ENCODE measurements at regions not wholly inside any gene's neighbourhood (a gene's known extent, or its start where the extent isn't known, plus 50 kb on each side); places are given as distances from the start of the nearest gene placed in this dataset.

- Histone ChIP-seq H3K9me3 (ENCODE audit: control insufficient read depth, insufficient read depth, low read depth, low read length) (no peaks in the 10 kb centered on the region), H3K4me1 (ENCODE audit: control insufficient read depth, insufficient read depth, low read length) (no peaks in the 10 kb centered on the region), H3K36me3 (ENCODE audit: control insufficient read depth, insufficient read depth, low read length) (no peaks in the 10 kb centered on the region), H3K4me3 (ENCODE audit: low read depth in 2 of 2, low read length in 2 of 2) (no peak overlapping the region), H3K27me3 (ENCODE audit: control insufficient read depth, insufficient read depth, low read length) (no peaks in the 10 kb centered on the region), H3K27ac (ENCODE audit: low read length) (no peak overlapping the region)
- no peak for TF ChIP-seq TCF7L2 (IDR thresholded peaks at IDR 0.05; ENCODE audit: low read depth, low read length)
- TF ChIP-seq, protein P1, sequence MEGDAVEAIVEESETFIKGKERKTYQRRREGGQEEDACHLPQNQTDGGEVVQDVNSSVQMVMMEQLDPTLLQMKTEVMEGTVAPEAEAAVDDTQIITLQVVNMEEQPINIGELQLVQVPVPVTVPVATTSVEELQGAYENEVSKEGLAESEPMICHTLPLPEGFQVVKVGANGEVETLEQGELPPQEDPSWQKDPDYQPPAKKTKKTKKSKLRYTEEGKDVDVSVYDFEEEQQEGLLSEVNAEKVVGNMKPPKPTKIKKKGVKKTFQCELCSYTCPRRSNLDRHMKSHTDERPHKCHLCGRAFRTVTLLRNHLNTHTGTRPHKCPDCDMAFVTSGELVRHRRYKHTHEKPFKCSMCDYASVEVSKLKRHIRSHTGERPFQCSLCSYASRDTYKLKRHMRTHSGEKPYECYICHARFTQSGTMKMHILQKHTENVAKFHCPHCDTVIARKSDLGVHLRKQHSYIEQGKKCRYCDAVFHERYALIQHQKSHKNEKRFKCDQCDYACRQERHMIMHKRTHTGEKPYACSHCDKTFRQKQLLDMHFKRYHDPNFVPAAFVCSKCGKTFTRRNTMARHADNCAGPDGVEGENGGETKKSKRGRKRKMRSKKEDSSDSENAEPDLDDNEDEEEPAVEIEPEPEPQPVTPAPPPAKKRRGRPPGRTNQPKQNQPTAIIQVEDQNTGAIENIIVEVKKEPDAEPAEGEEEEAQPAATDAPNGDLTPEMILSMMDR (IDR thresholded peaks at IDR 0.05), result no peak
- no peak for TF ChIP-seq SIN3A (IDR thresholded peaks at IDR 0.05; ENCODE audit: borderline replicate concordance, insufficient read depth, low read depth, low read length)
- TF ChIP-seq, protein P2, sequence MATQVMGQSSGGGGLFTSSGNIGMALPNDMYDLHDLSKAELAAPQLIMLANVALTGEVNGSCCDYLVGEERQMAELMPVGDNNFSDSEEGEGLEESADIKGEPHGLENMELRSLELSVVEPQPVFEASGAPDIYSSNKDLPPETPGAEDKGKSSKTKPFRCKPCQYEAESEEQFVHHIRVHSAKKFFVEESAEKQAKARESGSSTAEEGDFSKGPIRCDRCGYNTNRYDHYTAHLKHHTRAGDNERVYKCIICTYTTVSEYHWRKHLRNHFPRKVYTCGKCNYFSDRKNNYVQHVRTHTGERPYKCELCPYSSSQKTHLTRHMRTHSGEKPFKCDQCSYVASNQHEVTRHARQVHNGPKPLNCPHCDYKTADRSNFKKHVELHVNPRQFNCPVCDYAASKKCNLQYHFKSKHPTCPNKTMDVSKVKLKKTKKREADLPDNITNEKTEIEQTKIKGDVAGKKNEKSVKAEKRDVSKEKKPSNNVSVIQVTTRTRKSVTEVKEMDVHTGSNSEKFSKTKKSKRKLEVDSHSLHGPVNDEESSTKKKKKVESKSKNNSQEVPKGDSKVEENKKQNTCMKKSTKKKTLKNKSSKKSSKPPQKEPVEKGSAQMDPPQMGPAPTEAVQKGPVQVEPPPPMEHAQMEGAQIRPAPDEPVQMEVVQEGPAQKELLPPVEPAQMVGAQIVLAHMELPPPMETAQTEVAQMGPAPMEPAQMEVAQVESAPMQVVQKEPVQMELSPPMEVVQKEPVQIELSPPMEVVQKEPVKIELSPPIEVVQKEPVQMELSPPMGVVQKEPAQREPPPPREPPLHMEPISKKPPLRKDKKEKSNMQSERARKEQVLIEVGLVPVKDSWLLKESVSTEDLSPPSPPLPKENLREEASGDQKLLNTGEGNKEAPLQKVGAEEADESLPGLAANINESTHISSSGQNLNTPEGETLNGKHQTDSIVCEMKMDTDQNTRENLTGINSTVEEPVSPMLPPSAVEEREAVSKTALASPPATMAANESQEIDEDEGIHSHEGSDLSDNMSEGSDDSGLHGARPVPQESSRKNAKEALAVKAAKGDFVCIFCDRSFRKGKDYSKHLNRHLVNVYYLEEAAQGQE (IDR thresholded peaks at IDR 0.05; ENCODE audit: insufficient read depth in 1 of 2, low read depth in 2 of 2, low read length in 1 of 2), result no peak
- no peak for TF ChIP-seq POLR2AphosphoS5 (IDR thresholded peaks at IDR 0.05; ENCODE audit: low read depth, low read length)
- CTCF ChIA-PET, result no interaction called here
- BruUV-seq (replicated peaks), result no TSS peak
- intact Hi-C loops (cut with micrococcal nuclease; ENCODE audit: unreplicated experiment), result no loop called here
- POLR2A ChIA-PET, result no interaction called here
- in situ Hi-C loops (cut with HindIII; ENCODE audit: low pct_unique_long_range_greater_than_20kb, low sequenced_read_pairs), result no loop called here
- no peak for ATAC-seq
- no peak for DNase-seq (ENCODE audit: low read depth, low spot score)
Observed at GRCh38 chr3:34807611-34808010, 831.7 kb upstream of the ARPP21 start.

GRCh38 chr3:34808287-34808686 lies 831.0 kb upstream of the ARPP21 start:
- H3K27ac ChIP-seq (ENCODE audit: low read length), result no peak overlapping the region
- no peaks in the 10 kb centered on the region for H3K9me3 ChIP-seq (ENCODE audit: control insufficient read depth, insufficient read depth, low read depth, low read length)
- DNase-seq (ENCODE audit: low read depth, low spot score) (no peak), ATAC-seq (no peak)
- CTCF ChIA-PET, result no interaction called here
- H3K4me1 ChIP-seq (ENCODE audit: control insufficient read depth, insufficient read depth, low read length), result no peaks in the 10 kb centered on the region
- TF ChIP-seq POLR2AphosphoS5 (IDR thresholded peaks at IDR 0.05; ENCODE audit: low read depth, low read length) (no peak), TCF7L2 (IDR thresholded peaks at IDR 0.05; ENCODE audit: low read depth, low read length) (no peak), SIN3A (IDR thresholded peaks at IDR 0.05; ENCODE audit: borderline replicate concordance, insufficient read depth, low read depth, low read length) (no peak)
- TF ChIP-seq, protein P2 (IDR thresholded peaks at IDR 0.05; ENCODE audit: insufficient read depth in 1 of 2, low read depth in 2 of 2, low read length in 1 of 2), result no peak
- TF ChIP-seq, protein P1 (IDR thresholded peaks at IDR 0.05), result no peak
- in situ Hi-C loops (cut with HindIII; ENCODE audit: low pct_unique_long_range_greater_than_20kb, low sequenced_read_pairs) (no loop called here), intact Hi-C loops (cut with micrococcal nuclease; ENCODE audit: unreplicated experiment) (no loop called here)
- BruUV-seq (replicated peaks), result no TSS peak
- no peaks in the 10 kb centered on the region for H3K36me3 ChIP-seq (ENCODE audit: control insufficient read depth, insufficient read depth, low read length)
- H3K4me3 ChIP-seq (ENCODE audit: low read depth in 2 of 2, low read length in 2 of 2), result no peak overlapping the region
- POLR2A ChIA-PET, result no interaction called here
- no peaks in the 10 kb centered on the region for H3K27me3 ChIP-seq (ENCODE audit: control insufficient read depth, insufficient read depth, low read length)
